Keratinocyte (primary cell): ENCODE measurements at regions not wholly inside any gene's neighbourhood (a gene's known extent, or its start where the extent isn't known, plus 50 kb on each side); places are given as distances from the start of the nearest gene placed in this dataset.

Source experiments
- DNase-seq: peaks from one replicate; pipeline ENCODE4 v3.0.0-alpha.2; 2011; ENCODE audit warnings: low read depth, missing footprints, low spot score
- FAIRE-seq: peaks from 2 replicates; lab custom pipeline; 2011; peaks lifted over from hg19 to GRCh38; lab: Jason Lieb, UNC
- H2AFZ ChIP-seq: 2 replicates; pipeline ENCODE4 v1.6.0; 2012; ENCODE audit warnings: low read length, control low read depth, inconsistent platforms; ENCODE audit not compliant: control insufficient read depth
- H3K27ac ChIP-seq: 2 replicates; pipeline ENCODE4 v1.5.1; 2011; ENCODE audit warnings: low read length; ENCODE audit not compliant: control insufficient read depth, insufficient read depth
- H3K27me3 ChIP-seq: 3 replicates; pipeline ENCODE4 v1.6.0; 2011; ENCODE audit warnings: low read length; ENCODE audit not compliant: control insufficient read depth, insufficient read depth; ENCODE audit errors: extremely low read depth
- H3K36me3 ChIP-seq, 2 experiments: 2 replicates in 1 of 2; 3 replicates in 1 of 2; pipeline ENCODE4 v1.5.1; 2011; ENCODE audit warnings: low read length in 2 of 2, mild to moderate bottlenecking in 1 of 2; ENCODE audit not compliant: control insufficient read depth in 2 of 2, insufficient read depth in 2 of 2; ENCODE audit errors: extremely low read depth in 1 of 2
- H3K4me1 ChIP-seq: 3 replicates; pipeline ENCODE4 v1.5.1; 2011; ENCODE audit warnings: low read length; ENCODE audit not compliant: control insufficient read depth, insufficient read depth; ENCODE audit errors: extremely low read depth
- H3K4me2 ChIP-seq: 3 replicates; pipeline ENCODE4 v1.6.0; 2011; ENCODE audit warnings: low read depth, low read length; ENCODE audit not compliant: control insufficient read depth, insufficient read depth; ENCODE audit errors: extremely low read depth
- H3K4me3 ChIP-seq, 3 experiments: fragments of 200-600 bp in 1 of 3; sonication (generic) in 1 of 3; 2 replicates in 2 of 3; 3 replicates in 1 of 3; pipeline ENCODE4 v1.5.1; 2011 to 2016; ENCODE audit warnings: low read length in 3 of 3, mild to moderate bottlenecking in 3 of 3, control low read depth in 2 of 3, inconsistent platforms in 1 of 3, low read depth in 1 of 3, mixed read lengths in 1 of 3, mixed run types in 1 of 3, moderate library complexity in 1 of 3; ENCODE audit not compliant: control insufficient read depth in 2 of 3, insufficient read depth in 2 of 3; ENCODE audit errors: extremely low read depth in 1 of 3
- H3K79me2 ChIP-seq: 2 replicates; pipeline ENCODE4 v1.6.0; 2012; ENCODE audit warnings: low read length; ENCODE audit not compliant: control insufficient read depth, insufficient read depth
- H3K9ac ChIP-seq: 3 replicates; pipeline ENCODE4 v1.6.0; 2011; ENCODE audit warnings: low read length; ENCODE audit not compliant: control insufficient read depth, insufficient read depth; ENCODE audit errors: extremely low read depth
- H3K9me1 ChIP-seq: 3 replicates; pipeline ENCODE4 v1.6.0; 2011; ENCODE audit warnings: low read length; ENCODE audit not compliant: control insufficient read depth, insufficient read depth; ENCODE audit errors: extremely low read depth
- H3K9me3 ChIP-seq: 2 replicates; pipeline ENCODE4 v1.5.1; 2012; ENCODE audit warnings: low read depth, low read length; ENCODE audit not compliant: control insufficient read depth
- H4K20me1 ChIP-seq: 3 replicates; pipeline ENCODE4 v1.6.0; 2011; ENCODE audit warnings: low read length; ENCODE audit not compliant: control insufficient read depth, insufficient read depth; ENCODE audit errors: extremely low read depth
- CTCF ChIP-seq, 3 experiments: IDR thresholded peaks in 1 of 3; conservative IDR thresholded peaks in 1 of 3; optimal IDR thresholded peaks in 1 of 3; 2 replicates in 2 of 3; 3 replicates in 1 of 3; pipeline versions ENCODE3 to v1.5.1; 2011; ENCODE audit warnings: low read length in 3 of 3, mild to moderate bottlenecking in 3 of 3, moderate library complexity in 2 of 3, control low read depth in 1 of 3, inconsistent platforms in 1 of 3; ENCODE audit not compliant: insufficient read depth in 2 of 3; ENCODE audit errors: extremely low read depth in 1 of 3
- EZH2 ChIP-seq: IDR thresholded peaks from one replicate; pipeline ENCODE4 v1.6.1; 2012; ENCODE audit warnings: inconsistent platforms, mild to moderate bottlenecking, low read length, moderate library complexity
- dilution Hi-C: fragments of 300-500 bp; cut with MboI; formaldehyde crosslinking; loops from one replicate; pipeline ENCODE4 v1.7.0; 2020; ENCODE audit warnings: low sequenced_read_pairs; ENCODE audit not compliant: extremely low pct_ligation_motif_present

GRCh38 chr9:88748566-88749261 is 213.7 kb downstream of the NXNL2 start:
- Histone ChIP-seq H3K9me1 (no peaks in the 10 kb centered on the region), H3K4me2 (no peak overlapping the region), H2AFZ (no peak overlapping the region), H3K4me1 (peaks cover 8% of the 10 kb centered on the region), H3K27ac (no peak overlapping the region), H3K9ac (no peak overlapping the region), H3K36me3 (no peaks in the 10 kb centered on the region), H3K9me3 (no peaks in the 10 kb centered on the region), H4K20me1 (no peaks in the 10 kb centered on the region), H3K4me3 (no peak overlapping the region), H3K27me3 (no peaks in the 10 kb centered on the region), H3K79me2 (no peaks in the 10 kb centered on the region)
- dilution Hi-C loops: no loop called here
- no peak for TF ChIP-seq EZH2
- no peak for TF ChIP-seq CTCF (optimal IDR thresholded peaks at IDR 0.05 in 1 of 3, IDR thresholded peaks at IDR 0.05 in 1 of 3, conservative IDR thresholded peaks at IDR 0.05 in 1 of 3; ENCODE audit: extremely low read depth in 1 of 3, insufficient read depth in 2 of 3, low read length in 3 of 3)
- no peak for DNase-seq
- no peak for FAIRE-seq

- FAIRE-seq: no peak
These were observed 214.4 kb downstream of the NXNL2 start for GRCh38 chr9:88749420-88749819.

More at GRCh38 chr9:88749420-88749819, 214.4 kb downstream of the NXNL2 start:
- no peaks in the 10 kb centered on the region for H4K20me1 ChIP-seq
- no peak overlapping the region for H3K27ac ChIP-seq
- peaks cover 8% of the 10 kb centered on the region for H3K4me1 ChIP-seq
- H3K79me2 ChIP-seq: no peaks in the 10 kb centered on the region
- H3K9me3 ChIP-seq: no peaks in the 10 kb centered on the region
- no peak overlapping the region for H3K9ac ChIP-seq
- H3K4me2 ChIP-seq: no peak overlapping the region
- H3K36me3 ChIP-seq: no peaks in the 10 kb centered on the region
- no peak for TF ChIP-seq CTCF (optimal IDR thresholded peaks at IDR 0.05 in 1 of 3, IDR thresholded peaks at IDR 0.05 in 1 of 3, conservative IDR thresholded peaks at IDR 0.05 in 1 of 3; ENCODE audit: extremely low read depth in 1 of 3, insufficient read depth in 2 of 3, low read length in 3 of 3)
- no peak for TF ChIP-seq EZH2
- no peaks in the 10 kb centered on the region for H3K27me3 ChIP-seq
- dilution Hi-C loops: no loop called here
- no peak overlapping the region for H3K4me3 ChIP-seq
- no peak for DNase-seq
- H2AFZ ChIP-seq: no peak overlapping the region
- H3K9me1 ChIP-seq: no peaks in the 10 kb centered on the region
